ENCODE measurements at regions not wholly inside any gene's neighbourhood (a gene's known extent, or its start where the extent isn't known, plus 50 kb on each side); places are given as distances from the start of the nearest gene placed in this dataset.

GRCh38 chr2:180412219-180412618 lies 405.1 kb upstream of the CWC22 start:
- DNase-seq (ENCODE audit: low spot score in 2 of 2): no peak
- FAIRE-seq: no peak

- FAIRE-seq: no peak
- DNase-seq (ENCODE audit: low spot score in 2 of 2): no peak
Observed at GRCh38 chr2:180411661-180412060, 404.6 kb upstream of the CWC22 start.

GRCh38 chr2:180406687-180407086 lies 399.6 kb upstream of the CWC22 start:
- no peak for FAIRE-seq
- no peak for DNase-seq (ENCODE audit: low spot score in 2 of 2)

GRCh38 chr2:180405520-180405919 lies 398.4 kb upstream of the CWC22 start:
- DNase-seq (ENCODE audit: low spot score in 2 of 2): no peak
- no peak for FAIRE-seq

DNA sequence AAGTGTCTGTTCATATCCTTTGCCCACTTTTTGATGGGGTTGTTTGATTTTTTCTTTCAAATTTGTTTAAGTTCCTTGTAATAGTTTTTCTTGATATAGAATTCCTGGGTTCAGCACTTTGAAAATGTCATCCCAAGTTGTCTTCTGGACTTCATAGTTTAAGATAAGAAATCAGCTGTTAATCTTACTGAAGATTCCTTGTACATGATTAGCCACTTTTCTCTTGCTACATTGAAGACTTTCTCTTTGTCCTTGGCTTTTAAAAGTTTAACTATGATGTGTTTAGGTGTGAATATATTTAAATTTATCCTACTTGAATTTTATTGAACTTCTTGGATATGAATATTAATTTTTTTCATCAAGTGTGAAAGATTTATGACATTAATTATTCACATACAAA lies 387.2 kb upstream of the CWC22 start:
- FAIRE-seq: no peak
- DNase-seq (ENCODE audit: low spot score in 2 of 2): no peak

- no peak for FAIRE-seq
- no peak for DNase-seq (ENCODE audit: low spot score in 2 of 2)
Observed at GRCh38 chr2:180385601-180386201, 378.6 kb upstream of the CWC22 start.

DNA sequence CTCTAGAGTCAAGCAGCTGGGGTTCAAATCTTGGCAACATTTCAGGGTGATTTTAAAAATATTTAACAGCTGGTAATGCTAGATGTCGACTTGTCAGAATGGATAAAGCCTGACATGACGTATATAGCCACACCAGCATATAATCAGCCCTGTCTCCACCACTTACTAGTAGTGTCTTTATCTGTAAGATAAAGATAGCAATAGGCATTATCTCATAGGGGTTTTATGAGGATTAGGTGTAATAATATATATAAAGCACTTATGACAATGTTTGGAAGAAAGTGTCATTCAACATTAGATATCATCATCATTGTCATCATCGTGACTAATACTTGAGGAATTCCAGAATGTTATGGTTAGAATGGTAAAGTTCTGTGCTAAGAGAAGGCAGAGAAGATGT lies 369.0 kb upstream of the CWC22 start:
- DNase-seq (ENCODE audit: low spot score in 2 of 2) (no peak), FAIRE-seq (no peak)

- DNase-seq (ENCODE audit: low spot score in 2 of 2) (no peak), FAIRE-seq (no peak)
Observed at GRCh38 chr2:180374502-180375281, 367.6 kb upstream of the CWC22 start.

GRCh38 chr2:180370511-180371205 lies 363.6 kb upstream of the CWC22 start:
- DNase-seq (ENCODE audit: low spot score in 2 of 2) (no peak), FAIRE-seq (no peak)

DNA sequence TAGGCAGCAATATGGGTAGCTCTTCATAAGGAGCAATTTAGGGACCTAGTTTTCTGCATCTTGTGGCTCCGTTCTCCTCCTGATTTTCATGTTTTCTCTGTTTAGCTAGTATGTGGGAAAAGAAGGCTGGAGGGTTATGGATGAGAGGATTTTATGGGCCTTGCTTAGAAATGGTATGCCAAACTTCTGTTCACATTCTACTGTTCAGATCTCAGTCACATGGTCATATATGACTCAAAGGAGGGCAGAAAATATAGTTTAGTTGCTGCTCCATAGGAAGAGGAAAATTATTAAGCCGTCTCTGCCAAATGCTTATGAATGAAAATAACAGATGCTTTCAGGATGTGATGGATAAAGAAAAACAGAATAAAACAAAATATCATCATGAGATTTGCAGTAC lies 361.8 kb upstream of the CWC22 start:
- FAIRE-seq (no peak), DNase-seq (ENCODE audit: low spot score in 2 of 2) (no peak)

DNA sequence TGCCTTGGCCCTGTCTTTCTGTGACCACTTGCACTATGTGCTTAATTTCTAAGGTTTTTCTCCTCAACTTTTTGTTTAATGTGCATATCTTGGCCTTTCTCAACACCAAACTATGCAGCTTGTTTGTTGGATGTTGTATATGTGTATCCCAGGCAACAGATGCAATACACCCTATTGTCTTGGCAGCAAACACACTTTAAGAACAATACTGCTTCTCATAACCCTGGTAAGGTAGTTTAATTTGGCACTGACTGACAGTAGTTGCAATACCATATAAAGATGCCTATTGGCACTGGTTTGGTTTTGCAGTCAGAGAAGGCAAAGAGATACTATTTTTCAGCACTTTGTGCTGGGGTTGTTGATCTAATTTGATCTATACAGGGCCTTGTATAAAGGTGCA lies 360.7 kb upstream of the CWC22 start:
- FAIRE-seq: no peak
- no peak for DNase-seq (ENCODE audit: low spot score in 2 of 2)

DNA sequence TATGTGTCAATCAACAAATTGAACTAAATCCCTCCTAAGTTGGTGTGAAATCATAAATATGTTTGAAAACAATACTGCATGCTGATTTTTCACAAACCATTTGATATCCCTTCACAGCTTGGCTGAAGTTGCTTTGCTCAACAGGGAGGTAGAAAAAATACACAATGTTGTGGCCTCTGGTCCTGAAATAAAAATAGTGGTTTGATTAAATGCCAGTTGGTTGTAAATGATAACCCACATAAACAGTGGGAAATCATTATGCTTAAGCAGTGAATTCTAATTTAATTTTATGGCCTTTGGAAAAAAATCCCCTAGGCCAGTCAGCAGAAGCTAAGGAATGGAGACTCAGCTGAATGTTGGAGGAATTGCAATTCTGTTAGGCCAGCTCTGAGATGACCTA lies 359.4 kb upstream of the CWC22 start:
- FAIRE-seq: no peak
- no peak for DNase-seq (ENCODE audit: low spot score in 2 of 2)

GRCh38 chr2:180364719-180365118 lies 357.6 kb upstream of the CWC22 start:
- FAIRE-seq (no peak), DNase-seq (ENCODE audit: low spot score in 2 of 2) (no peak)

- FAIRE-seq (no peak), DNase-seq (ENCODE audit: low spot score in 2 of 2) (no peak)
Observed at GRCh38 chr2:180360283-180360618, 353.2 kb upstream of the CWC22 start.

DNA sequence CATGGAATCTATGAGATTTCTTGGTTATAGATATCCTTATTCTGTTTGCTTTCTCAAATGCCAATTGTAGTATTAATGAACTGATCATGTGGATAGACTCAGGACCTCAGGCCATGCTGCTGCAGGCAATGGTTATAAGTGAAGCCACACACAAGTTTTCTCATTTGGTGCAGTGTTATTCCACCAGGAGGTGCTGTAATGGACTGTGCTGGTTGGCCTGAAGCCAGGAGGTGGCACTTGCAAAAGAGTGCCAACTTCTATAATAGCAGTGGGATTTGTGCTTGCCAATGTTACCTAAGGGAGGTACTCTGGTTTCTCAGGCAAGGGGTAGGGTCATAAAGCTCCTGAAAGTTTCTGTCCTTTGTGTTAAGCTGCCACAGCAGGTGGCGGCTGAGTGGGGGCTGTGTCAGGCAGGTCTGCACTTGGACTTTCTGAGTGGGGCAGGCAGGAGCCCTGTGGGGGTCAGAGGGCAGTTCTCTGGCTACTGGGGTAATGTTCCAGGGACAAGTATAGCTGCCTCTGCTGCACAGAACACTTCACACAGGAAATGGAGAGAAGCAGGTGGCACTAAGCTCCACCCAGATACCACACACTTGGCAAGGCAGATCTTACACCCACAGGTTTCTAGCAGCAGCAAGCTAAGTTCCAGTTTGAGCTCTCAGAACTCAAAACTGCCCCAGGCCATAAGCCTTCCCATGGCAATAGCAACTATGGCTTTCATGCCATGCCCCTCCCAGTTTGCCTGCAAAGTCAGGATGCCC lies 352.6 kb upstream of the CWC22 start:
- FAIRE-seq (no peak), DNase-seq (ENCODE audit: low spot score in 2 of 2) (no peak)

DNA sequence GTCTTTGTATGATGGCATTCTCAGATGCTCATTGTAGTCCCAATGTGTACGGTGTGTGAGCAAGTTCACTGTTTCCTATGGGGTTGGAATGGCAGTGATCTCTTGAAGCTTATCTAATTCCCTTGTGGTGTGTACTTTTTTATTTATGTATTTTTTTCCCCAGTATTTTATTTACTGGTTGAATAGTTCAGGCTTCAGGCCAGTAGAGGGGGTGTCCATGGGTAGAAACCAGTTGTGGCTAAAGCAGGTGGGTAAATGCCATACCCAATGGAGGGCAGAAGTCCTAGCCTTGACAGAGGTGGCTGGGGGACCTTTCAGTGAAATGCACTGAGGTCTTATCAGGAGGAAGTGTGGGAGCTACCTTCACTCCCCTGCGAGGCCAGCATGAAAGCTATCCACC lies 351.4 kb upstream of the CWC22 start:
- DNase-seq (ENCODE audit: low spot score in 2 of 2) (no peak), FAIRE-seq (no peak)

DNA sequence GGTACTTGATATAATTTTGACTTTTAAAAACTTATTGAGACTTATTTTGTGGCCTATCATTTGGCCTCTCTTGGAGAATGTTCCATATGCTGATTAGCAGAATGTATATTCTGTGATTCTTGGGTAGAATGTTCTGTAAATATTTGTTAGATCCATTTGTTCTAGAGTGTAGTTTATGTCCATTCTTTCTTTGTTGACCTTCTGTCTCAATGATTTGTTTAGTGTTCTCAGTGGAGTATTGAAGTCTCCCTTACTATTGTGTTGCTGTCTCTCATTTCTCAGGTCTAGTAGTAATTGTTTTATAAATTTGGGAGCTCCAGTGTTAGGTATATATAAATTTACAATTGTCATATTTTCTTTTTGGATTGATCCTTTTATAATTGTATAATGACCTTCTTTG lies 349.6 kb upstream of the CWC22 start:
- DNase-seq (ENCODE audit: low spot score in 2 of 2) (no peak), FAIRE-seq (no peak)

DNA sequence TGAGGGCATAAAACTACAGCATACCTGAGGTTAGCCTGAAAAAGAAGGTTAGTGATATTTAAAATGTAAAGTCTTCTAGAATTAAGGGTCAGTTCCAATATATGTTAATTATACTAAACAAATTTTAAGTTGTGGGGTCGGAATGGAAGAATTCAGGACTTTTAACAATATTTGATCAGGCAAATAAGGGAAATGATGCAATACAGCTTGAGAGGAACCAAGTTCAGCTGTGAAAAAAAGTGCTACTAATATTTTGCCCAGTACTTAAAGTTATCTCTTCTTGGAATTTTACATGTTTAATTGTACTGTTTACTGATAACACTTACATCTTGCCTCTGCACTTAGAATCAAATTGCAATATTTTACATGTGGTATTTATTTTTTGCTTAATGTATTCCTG lies 345.5 kb upstream of the CWC22 start:
- FAIRE-seq (no peak), DNase-seq (ENCODE audit: low spot score in 2 of 2) (no peak)

- DNase-seq (ENCODE audit: low spot score in 2 of 2) (no peak), FAIRE-seq (no peak)
Observed at GRCh38 chr2:180349809-180350208, 342.7 kb upstream of the CWC22 start.

DNA sequence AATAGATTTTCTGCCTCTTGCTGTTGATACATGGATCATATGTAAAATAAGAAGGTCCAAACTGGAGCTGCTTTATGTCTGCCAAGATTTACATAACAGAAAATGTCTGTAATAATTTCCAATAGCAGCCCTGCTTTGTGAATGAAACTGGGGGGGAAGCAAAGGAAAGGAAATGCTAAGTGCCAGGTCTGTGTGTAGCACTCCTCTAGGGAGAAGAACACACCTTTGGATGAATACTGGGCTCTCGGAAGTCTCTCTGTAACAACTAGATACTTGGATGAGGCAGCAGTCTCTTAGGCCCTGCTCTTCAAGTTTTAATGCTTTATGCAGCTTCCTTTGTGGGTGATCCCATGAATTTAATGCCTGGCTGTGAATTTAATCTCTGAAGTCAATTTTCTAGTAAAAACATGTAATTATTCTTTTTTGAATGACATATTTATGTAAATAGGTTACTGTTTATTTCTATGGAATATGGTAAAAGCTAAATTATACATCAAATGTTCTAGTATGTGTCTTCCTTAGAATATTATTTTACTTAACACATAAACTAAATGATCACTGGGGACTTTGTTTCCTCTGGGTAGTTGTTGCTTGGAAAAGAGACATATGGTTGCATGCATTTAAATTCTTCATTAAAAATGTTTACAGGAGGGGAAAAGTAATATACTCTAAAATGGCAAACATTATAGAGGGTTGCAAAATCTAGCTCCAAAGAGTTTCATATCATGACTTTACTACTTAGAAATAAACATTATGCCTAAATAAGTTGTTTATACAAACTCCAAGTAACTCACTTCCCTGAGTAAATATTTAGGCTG lies 336.6 kb upstream of the CWC22 start:
- no peak for DNase-seq (ENCODE audit: low spot score in 2 of 2)
- FAIRE-seq: no peak
